Chondrocyte (in vitro differentiated cells): ENCODE measurements at regions not wholly inside any gene's neighbourhood (a gene's known extent, or its start where the extent isn't known, plus 50 kb on each side); places are given as distances from the start of the nearest gene placed in this dataset.

ENCODE experiments used
- DNase-seq: peaks from one replicate; pipeline ENCODE4 v3.0.0; 2021; ENCODE audit warnings: mixed read lengths, low spot score
- H3K27ac Mint-ChIP-seq: one replicate; pipeline ENCODE4 v1.8.0; 2021; ENCODE audit warnings: mild to moderate bottlenecking, moderate library complexity, mixed read lengths; ENCODE audit not compliant: unreplicated experiment
- H3K27me3 Mint-ChIP-seq: 2 replicates; pipeline ENCODE4 v1.8.0; 2021; ENCODE audit warnings: low read depth, mixed read lengths
- H3K36me3 Mint-ChIP-seq: 2 replicates; pipeline ENCODE4 v1.8.0; 2021; ENCODE audit warnings: low read depth, mixed read lengths
- H3K4me1 Mint-ChIP-seq: 2 replicates; pipeline ENCODE4 v1.8.0; 2021; ENCODE audit warnings: low read depth, mild to moderate bottlenecking, mixed read lengths
- H3K4me3 Mint-ChIP-seq: one replicate; pipeline ENCODE4 v1.8.0; 2021; ENCODE audit warnings: mild to moderate bottlenecking, moderate library complexity, mixed read lengths; ENCODE audit not compliant: unreplicated experiment
- H3K9me3 Mint-ChIP-seq: 2 replicates; pipeline ENCODE4 v1.8.0; 2021; ENCODE audit warnings: low read depth, mixed read lengths
- CTCF ChIP-seq: fragments of 200-600 bp; sonication (generic); IDR thresholded peaks from 2 replicates; pipeline ENCODE4 v1.5.0; 2021; ENCODE audit warnings: antibody characterized with exemption, mild to moderate bottlenecking, moderate library complexity

GRCh38 chr11:97254790-97255189 is 865.0 kb downstream of the JRKL start:
- no peak overlapping the region for H3K27ac Mint-ChIP-seq
- H3K9me3 Mint-ChIP-seq, result peaks cover 4% of the 10 kb centered on the region
- H3K36me3 Mint-ChIP-seq, result no peaks in the 10 kb centered on the region
- peaks cover 11% of the 10 kb centered on the region for H3K27me3 Mint-ChIP-seq
- no peak for TF ChIP-seq CTCF
- DNase-seq, result no peak
- H3K4me3 Mint-ChIP-seq, result no peak overlapping the region
- no peaks in the 10 kb centered on the region for H3K4me1 Mint-ChIP-seq

GRCh38 chr11:97259434-97259833 is 869.6 kb downstream of the JRKL start:
- TF ChIP-seq CTCF, result no peak
- H3K4me3 Mint-ChIP-seq, result no peak overlapping the region
- peaks cover 2% of the 10 kb centered on the region for H3K9me3 Mint-ChIP-seq
- no peak overlapping the region for H3K27ac Mint-ChIP-seq
- H3K4me1 Mint-ChIP-seq, result no peaks in the 10 kb centered on the region
- no peak for DNase-seq
- H3K27me3 Mint-ChIP-seq, result peaks cover 11% of the 10 kb centered on the region
- H3K36me3 Mint-ChIP-seq, result no peaks in the 10 kb centered on the region

GRCh38 chr11:97259884-97260283 is 870.1 kb downstream of the JRKL start:
- Mint-ChIP-seq H3K27ac (no peak overlapping the region), H3K36me3 (no peaks in the 10 kb centered on the region), H3K9me3 (peaks cover 2% of the 10 kb centered on the region), H3K4me1 (no peaks in the 10 kb centered on the region), H3K4me3 (no peak overlapping the region), H3K27me3 (peaks cover 11% of the 10 kb centered on the region)
- TF ChIP-seq CTCF, result peak; percentile 28
- no peak for DNase-seq

- H3K4me1 Mint-ChIP-seq, result no peaks in the 10 kb centered on the region
- no peaks in the 10 kb centered on the region for H3K36me3 Mint-ChIP-seq
These were observed 873.5 kb downstream of the JRKL start for GRCh38 chr11:97263183-97263858.

GRCh38 chr11:97269527-97269926 is 879.7 kb downstream of the JRKL start:
- H3K4me3 Mint-ChIP-seq, result no peak overlapping the region
- H3K36me3 Mint-ChIP-seq, result no peaks in the 10 kb centered on the region
- peaks cover 5% of the 10 kb centered on the region for H3K9me3 Mint-ChIP-seq
- H3K4me1 Mint-ChIP-seq, result no peaks in the 10 kb centered on the region
- peak; percentile 60 for TF ChIP-seq CTCF
- no peak for DNase-seq
- no peak overlapping the region for H3K27ac Mint-ChIP-seq
- H3K27me3 Mint-ChIP-seq, result peaks cover 11% of the 10 kb centered on the region

More at GRCh38 chr11:97263183-97263858, 873.5 kb downstream of the JRKL start:
- H3K27ac Mint-ChIP-seq, result no peak overlapping the region
- no peak overlapping the region for H3K4me3 Mint-ChIP-seq
- peaks cover 6% of the 10 kb centered on the region for H3K27me3 Mint-ChIP-seq
- no peak for DNase-seq
- peaks cover 2% of the 10 kb centered on the region for H3K9me3 Mint-ChIP-seq
- TF ChIP-seq CTCF, result no peak
